GM19452 (cell line): ENCODE measurements at regions not wholly inside any gene's neighbourhood (a gene's known extent, or its start where the extent isn't known, plus 50 kb on each side); places are given as distances from the start of the nearest gene placed in this dataset.
"Not testable (repeated sequence)": the region's sequence is repeated elsewhere in the genome, so short reads cannot be mapped to it uniquely, and the experiment has no call there.

ENCODE experiments used
- ATAC-seq: cut with Tn5 transposase; IDR thresholded peaks from one replicate; pipeline ENCODE4 v1.9.1; 2021; ENCODE audit not compliant: unreplicated experiment

DNA sequence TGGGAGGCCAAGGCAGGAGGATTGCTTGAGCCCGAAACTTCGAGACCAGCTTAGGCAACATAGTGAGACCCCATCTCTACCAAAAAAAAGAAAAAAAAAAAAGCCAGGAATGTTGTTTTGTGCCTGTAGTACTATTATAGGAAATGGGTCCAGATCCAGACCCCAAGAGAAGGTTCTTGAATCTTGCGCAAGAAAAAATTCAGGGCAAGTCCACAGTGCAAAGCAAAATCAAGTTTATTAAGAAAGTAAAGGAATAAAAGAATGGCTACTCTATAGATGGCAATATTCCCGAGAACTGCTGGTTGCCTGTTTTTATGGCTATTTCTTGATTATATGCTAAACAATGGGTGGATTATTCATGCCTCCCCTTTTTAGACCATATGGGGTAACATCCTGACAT lies 51.2 kb upstream of the RDX start:
- ATAC-seq = no peak

GRCh38 chr11:110349138-110349996 lies 53.0 kb upstream of the RDX start:
- ATAC-seq = peak; percentile 77

GRCh38 chr11:110349997-110350383 lies 53.6 kb upstream of the RDX start:
- not testable (repeated sequence) for ATAC-seq

GRCh38 chr11:110355011-110355744 lies 58.8 kb upstream of the RDX start:
- no peak for ATAC-seq

DNA sequence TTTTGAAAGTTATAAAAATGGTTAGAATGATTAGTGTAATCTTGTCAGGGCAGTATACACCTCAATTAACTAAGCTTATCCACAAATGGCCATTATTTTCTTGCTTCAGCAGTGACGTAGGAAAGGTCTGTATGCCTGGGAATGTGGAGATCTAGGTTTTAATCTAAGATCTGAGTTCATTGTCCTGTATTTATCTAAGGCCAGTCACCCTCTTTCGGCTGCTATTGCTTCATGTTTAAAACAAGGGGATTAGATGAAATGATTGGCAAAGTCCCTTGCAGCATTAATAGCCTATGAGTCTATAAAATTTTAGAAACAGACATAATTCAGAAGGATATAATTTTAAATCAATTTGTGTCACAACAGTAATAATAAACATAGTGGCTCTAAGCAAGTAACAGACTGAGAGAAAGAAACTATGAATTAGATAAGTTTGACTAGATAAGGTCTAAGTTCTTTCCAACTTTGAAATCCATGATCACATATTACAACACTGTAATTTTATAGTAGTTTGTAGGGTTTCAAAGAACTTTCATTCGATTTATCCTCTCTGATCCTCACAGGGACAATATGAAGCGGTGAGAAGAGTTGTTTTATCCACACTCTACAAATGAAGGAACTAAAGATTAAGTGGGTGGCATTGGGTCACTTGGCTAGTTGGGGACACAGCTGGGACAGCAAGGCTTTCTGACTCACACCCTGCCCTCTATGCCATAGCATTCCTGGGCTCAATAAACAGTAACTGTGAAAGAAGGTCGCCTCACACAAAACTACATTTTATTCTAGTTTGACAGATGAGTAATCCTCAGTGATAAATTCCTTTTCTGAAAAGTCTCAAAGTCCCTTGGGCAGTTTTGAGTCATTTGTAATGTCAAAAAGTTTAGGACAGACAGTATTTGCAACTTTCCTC lies 60.6 kb upstream of the RDX start:
- ATAC-seq = no peak

- no peak for ATAC-seq
Observed at GRCh38 chr11:110358336-110358735, 61.9 kb upstream of the RDX start.

DNA sequence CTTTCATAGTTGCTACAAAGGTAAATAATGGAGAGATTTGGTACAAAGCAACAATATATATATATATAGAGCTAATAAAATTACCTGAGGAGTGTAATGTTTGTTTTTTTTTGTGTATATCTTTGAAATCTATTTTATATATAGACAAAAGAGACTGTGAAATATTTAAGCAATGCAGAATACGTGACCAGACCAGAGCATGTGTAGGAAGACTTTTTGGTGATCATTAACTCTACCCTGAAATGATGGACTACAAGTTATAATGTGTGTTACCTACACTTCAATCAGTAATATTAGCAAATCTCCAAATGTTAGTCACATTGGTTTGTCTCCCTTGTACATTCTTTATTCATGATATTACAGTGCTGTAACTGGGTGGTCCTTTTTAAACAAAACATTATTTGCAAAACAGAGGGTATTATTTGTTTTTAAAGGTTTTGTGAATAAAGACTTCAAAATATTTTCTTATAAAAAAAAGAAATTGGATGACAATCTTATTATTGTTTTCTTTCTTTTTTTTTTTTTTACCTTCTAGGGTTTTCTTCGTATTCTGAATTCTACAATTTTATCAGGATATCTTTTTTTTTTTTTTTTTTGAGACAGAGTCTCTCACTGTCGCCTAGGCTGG lies 64.5 kb upstream of the RDX start:
- not testable (repeated sequence) for ATAC-seq

GRCh38 chr11:110362971-110363509 lies 66.6 kb upstream of the RDX start:
- ATAC-seq = no peak

- no peak for ATAC-seq
Observed at GRCh38 chr11:110366291-110366690, 63.5 kb upstream of the FDX1 start.

DNA sequence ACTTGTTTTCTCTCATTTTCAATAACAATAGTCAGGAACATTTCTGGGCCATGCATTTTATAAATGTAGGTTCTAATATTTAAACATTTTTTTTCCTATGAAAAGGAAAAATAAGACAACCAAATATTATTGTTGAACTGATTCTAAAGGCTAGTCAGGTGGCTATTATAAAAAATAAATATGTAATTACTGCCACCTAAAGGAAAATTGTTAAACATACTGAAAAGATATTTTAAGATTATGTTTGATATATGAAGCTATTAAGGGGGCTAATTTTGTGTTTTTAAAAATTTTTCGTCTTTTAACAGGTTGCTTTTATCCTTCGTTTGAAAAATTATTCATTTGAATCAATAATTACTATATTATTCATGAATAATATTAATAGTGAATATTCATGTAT lies 62.2 kb upstream of the FDX1 start:
- no peak for ATAC-seq

- no peak for ATAC-seq
Observed at GRCh38 chr11:110371084-110371483, 58.7 kb upstream of the FDX1 start.

GRCh38 chr11:110373051-110373702 lies 56.6 kb upstream of the FDX1 start:
- peak; percentile 91 for ATAC-seq

DNA sequence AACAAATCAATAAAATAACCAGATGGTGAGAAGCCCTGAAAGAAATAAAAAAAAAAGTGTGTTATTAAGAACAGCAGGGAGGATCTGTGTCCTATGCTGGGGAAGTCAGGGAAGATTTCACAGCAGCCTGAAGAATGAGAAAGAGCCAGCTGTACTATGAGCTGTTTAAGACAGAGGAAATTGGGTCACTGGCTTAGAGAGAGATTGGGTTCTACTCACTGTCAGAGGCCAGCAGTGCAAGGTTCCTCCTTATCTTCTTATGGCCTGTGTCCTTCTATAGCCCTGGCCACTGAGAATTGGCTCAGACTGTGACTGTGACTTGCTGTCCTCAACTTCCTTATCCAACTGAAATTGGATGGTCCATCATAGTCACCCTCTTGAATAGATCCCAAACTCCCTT lies 54.8 kb upstream of the FDX1 start:
- no peak for ATAC-seq

DNA sequence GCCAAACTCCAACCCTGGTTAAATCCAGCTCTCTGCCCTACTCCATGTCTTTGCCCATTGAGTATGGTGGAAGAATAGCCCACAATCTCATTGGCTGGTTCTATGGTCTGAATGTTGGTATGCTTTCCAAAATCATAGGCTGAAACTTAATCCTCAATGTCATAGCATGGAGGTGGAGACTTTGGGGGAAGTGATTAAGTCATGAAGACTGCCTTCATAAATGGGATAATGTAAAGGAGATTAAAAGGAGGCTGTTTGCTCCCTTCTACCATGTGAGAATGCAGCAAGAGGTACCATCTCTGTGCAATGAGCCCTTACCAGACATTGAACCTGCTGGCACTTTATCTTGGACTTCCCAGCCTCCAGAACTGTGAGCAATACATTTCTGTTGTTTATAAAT lies 54.4 kb upstream of the FDX1 start:
- ATAC-seq = no peak

DNA sequence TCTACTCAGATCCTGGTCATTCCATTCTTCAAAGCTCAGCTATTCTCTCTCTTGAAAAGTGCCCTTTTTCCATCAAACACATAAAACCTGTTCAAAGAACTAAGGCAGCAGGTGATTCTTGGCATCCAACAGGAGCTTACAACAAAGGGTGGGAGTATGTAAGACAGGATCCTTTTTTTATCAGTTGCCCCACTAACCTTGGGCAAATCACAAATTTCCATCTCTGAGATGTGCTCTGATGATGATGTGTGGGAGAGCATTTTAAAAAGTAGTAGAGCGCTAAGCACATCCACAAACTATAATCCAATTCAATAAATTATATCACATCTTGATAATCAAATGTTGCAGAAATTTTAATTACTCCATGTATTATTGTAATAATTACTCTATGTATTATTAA lies 53.7 kb upstream of the FDX1 start:
- ATAC-seq = no peak

DNA sequence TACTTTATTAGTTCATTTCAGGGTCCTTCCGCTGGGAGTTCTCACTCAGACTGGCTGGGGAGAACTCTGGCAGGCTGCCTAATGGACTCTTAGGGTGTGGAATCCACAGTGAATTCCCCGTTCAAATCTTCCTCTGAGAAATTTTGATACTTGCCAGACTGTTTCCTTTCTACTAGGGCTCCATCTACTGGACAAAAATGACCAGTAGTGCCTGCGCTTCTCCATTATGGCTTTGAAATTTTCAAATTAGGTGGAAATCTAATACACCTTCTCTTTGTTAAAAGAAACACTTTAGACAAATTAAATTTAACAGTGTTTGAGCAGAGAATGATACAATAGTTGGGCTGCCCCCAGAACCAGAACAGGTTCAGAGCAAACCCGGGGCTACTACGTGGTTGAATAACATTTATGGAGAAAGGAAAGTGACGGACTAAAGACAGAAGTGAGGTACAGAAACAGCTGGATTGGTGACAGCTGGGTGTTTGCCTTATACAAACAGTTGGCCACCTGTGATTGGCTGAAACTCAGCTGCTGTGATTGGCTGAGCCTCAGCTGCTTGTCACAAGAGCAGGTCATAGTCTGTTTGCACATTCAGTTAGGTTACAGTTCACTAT lies 52.9 kb upstream of the FDX1 start:
- no peak for ATAC-seq

DNA sequence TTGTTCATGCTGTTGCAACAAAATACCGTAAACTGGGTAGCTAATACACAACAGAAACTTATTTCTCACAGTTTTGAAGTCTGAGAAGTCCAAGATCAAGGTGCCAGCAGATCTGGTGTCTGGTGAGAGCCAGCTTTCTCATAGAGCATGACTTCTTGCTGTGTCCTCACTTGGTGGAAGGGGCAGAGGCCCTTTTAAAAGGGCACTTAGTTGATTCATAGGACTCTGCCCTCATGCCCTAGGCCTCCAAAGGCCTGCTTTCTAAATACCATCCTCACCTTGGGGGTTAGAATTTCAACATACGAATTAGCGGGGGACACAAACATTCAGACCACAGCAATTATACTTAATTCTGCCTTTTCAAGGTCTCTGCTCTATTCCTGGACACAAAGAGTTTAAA lies 52.3 kb upstream of the FDX1 start:
- ATAC-seq = no peak

DNA sequence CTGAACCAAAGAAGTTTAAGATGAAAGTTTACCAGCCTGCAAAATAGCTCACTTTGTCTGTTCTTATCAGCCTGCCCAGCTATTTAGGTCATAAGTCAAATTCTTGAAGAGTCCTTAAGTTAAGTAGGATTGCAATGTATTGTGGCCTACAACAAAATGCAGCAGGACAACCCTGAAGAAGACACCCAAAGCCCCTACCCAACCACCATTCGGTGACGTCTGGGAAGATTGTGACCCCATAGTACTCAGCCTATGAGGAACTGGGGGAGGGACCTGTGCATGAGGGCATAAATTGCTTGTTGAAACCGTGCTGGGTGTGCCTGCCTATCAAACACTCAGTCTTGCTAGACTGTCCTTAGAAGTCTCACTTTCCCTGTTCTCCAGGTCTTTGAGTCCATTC lies 50.5 kb upstream of the FDX1 start:
- ATAC-seq = no peak

GRCh38 chr11:110379936-110380335 lies 49.8 kb upstream of the FDX1 start:
- no peak for ATAC-seq
